GM18873 (cell line): ENCODE measurements at regions not wholly inside any gene's neighbourhood (a gene's known extent, or its start where the extent isn't known, plus 50 kb on each side); places are given as distances from the start of the nearest gene placed in this dataset.
"Not testable (repeated sequence)": the region's sequence is repeated elsewhere in the genome, so short reads cannot be mapped to it uniquely, and the experiment has no call there.

ENCODE experiments used
- ATAC-seq: cut with Tn5 transposase; IDR thresholded peaks from one replicate; pipeline ENCODE4 v1.9.1; 2021; ENCODE audit warnings: mild to moderate bottlenecking, moderate library complexity, moderate number of reproducible peaks; ENCODE audit not compliant: unreplicated experiment, low FRiP score

DNA sequence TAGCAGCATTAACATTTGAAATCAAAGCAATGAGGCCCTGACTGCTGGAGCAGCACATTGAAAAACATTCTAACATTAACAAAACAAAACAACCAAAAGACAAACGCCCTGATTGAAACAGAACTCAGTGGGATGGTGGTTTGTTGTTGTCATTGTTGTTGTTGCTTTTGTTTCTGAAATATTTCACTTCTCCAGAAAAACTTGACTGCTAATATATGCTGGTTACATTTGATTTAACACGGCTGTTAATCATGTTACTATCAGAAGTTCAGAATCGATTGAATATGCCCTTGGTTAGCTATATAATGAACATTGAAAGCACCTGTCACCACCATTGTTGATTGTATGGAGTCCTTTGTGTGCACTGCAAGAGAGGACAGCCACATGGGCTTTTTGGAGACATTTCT is 790.4 kb upstream of the GALNTL6 start:
- ATAC-seq: no peak

DNA sequence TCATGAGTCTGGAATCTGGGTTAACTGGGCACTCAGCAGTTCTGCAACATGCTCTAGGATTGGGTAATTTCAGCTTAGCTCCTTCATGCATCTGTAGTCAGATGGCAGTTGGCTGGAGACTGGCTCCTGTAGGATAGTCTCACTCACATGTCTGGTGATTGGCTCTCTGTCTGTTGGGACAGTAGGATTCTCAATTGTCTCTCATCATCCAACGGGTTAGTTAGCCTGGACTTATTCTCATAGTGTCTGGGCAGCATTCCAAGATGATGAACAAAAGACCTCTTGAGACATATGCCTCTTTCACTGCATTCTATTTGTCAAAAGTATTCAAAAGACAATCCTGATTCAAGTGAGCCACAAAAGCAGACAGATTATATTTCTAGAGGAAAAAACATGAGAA is 795.6 kb upstream of the GALNTL6 start:
- ATAC-seq: no peak

GRCh38 chr4:171016145-171016544 is 797.1 kb upstream of the GALNTL6 start:
- ATAC-seq: no peak

DNA sequence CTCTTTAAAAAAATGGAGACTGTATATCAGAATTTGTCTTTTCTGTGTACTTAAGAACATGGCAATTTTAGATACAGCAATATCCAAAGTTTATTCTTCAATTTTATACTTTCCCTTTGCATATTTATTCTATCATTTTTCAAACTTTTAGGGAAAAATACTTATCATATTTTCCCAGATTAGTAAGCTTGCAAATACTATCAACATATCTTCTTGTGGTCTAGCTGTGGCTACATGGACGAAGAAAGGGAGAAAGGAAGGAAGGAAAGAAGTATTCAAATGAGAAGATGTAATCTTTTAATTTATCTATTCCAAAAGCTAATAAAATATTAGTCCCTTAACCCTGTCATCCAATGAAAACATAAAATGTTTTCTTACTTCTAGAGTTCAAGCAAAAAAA is 797.8 kb upstream of the GALNTL6 start:
- no peak for ATAC-seq

DNA sequence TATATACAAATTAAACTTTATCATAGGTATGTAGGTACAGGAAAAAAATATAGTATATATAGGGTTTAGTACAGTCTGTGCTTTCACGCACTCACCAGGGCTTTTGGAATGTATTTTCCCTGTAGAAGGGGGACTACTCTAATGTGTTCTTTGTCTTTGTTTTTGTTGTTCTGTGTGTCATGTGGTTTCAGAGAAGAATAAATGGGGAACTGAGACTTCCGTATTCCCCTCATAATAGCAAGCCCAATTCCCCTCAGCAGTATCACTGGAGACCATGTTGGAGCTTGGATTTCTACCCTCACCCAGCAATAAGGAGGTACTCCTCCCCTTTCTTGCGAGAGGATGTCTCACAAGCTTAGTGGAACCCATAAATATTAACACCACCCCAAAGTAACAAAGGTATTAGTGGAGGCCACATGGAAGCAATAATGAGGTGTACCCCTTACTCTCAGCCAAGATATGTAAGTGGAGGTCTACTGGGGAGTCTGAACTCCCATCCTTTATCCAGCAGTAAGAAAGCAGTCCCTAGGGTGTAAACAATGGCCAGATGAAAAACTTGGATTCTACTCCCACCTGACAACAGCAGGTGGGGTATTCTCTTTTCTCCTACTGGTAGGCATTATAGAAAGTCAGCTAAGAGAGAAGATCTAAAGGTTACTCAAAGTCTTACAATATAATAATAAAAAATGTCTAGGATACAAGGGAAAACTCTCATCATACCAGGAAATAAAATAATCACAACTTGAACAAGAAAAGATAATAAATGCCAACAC is 805.4 kb upstream of the GALNTL6 start:
- ATAC-seq: no peak

DNA sequence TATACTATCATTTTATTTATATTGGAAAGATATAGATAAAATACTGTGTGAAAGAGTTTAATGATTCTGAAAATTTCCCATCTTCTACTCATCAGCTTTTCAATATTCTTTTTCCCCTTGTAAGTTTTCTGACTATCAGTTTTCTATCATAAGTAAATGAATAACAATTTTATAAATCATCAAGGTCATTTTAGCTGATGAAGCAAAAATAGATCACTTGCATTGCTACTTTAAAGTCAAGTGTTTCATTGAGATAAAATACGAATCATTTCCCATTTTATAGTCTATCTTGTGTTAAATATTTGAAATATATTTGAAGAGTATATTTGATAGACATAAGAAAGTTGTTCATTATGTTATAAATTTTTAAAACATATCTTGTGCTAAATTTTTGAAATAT is 811.0 kb upstream of the GALNTL6 start:
- no peak for ATAC-seq

GRCh38 chr4:170990989-170991589 is 822.1 kb upstream of the GALNTL6 start:
- peak; percentile 77 for ATAC-seq

GRCh38 chr4:170988446-170988845 is 824.8 kb upstream of the GALNTL6 start:
- no peak for ATAC-seq

- ATAC-seq: no peak
These were observed 833.5 kb upstream of the GALNTL6 start for GRCh38 chr4:170979736-170980135.

GRCh38 chr4:170978990-170979389 is 834.2 kb upstream of the GALNTL6 start:
- no peak for ATAC-seq

GRCh38 chr4:170949084-170949483 is 859.3 kb upstream of the AADAT start:
- ATAC-seq: no peak

- no peak for ATAC-seq
These were observed 850.4 kb upstream of the AADAT start for GRCh38 chr4:170940043-170940724.

- no peak for ATAC-seq
These were observed 848.8 kb upstream of the AADAT start for GRCh38 chr4:170938588-170938987.

- no peak for ATAC-seq
These were observed 841.6 kb upstream of the AADAT start for GRCh38 chr4:170931321-170931720.

DNA sequence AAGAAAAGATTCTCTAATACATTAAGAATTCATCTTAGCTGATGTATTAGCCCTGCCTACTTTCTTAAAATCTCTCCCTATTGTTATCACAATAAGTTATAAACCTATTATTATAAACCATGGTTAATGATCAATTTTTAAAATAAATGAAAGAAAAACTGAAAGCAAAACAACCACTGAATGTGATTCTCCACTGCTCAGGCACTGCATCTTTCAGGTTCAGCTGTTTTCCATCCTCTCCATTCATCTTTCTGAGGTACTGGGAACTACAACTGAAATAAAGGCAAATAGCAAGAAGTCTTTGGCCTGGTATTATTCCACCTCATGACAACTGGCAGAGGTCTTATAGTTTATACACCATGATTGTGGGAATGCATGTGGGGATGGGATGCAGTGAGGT is 798.9 kb upstream of the AADAT start:
- ATAC-seq: no peak

GRCh38 chr4:170887396-170887795 is 797.6 kb upstream of the AADAT start:
- ATAC-seq: no peak

- no peak for ATAC-seq
These were observed 795.3 kb upstream of the AADAT start for GRCh38 chr4:170884969-170885570.

DNA sequence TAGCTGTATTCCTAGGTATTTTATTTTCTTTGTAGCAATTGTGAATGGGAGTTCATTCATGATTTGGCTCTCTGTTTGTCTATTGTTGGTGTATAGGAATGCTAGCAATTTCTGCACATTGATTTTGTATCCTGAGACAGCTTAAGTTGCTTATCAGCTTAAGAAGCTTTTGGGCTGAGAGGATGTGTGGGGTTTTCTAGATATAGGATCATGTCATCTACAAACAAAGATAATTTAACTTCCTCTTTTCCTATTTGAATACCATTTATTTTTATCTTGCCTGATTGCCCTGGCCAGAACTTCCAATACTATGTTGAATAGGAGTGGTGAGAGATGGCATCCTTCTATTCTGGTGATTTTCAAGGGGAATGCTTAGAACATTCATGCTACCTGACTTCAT is 791.9 kb upstream of the AADAT start:
- not testable (repeated sequence) for ATAC-seq

DNA sequence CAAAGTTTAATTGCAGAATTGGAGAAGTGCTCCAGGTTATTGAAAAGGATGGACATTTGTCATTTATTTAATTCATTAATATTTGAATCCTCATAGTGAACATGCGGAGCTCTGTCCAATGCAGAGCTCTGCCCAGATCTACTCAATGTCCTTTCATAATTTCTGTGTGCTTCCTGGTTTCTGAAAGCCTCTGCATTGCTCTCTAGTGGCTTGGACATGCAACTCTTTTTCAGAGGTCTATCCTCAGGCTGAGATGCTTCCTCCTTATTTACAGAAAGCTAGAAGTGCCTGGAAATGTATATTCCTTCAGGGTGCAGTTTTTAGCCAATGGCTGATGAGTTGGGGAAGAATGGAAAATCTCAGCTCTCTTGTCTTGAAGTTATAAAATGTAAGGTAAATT is 786.1 kb upstream of the AADAT start:
- no peak for ATAC-seq

GRCh38 chr4:170872794-170873193 is 783.0 kb upstream of the AADAT start:
- no peak for ATAC-seq

- no peak for ATAC-seq
These were observed 778.4 kb upstream of the AADAT start for GRCh38 chr4:170868170-170868569.
